Uterus (tissue), 2 donors: ENCODE measurements at regions not wholly inside any gene's neighbourhood (a gene's known extent, or its start where the extent isn't known, plus 50 kb on each side); places are given as distances from the start of the nearest gene placed in this dataset.

Experiments used
- CTCF ChIP-seq, 4 experiments: fragments of 200-600 bp in 2 of 4; fragments of 450-650 bp in 2 of 4; sonication (generic) in 2 of 4; IDR thresholded peaks; one replicate each; pipeline ENCODE4 v1.5.1; 2016 to 2019; ENCODE audit warnings: antibody characterized with exemption in 4 of 4, mild to moderate bottlenecking in 2 of 4, moderate library complexity in 1 of 4
- POLR2A ChIP-seq, 2 donors: fragments of 450-650 bp; IDR thresholded peaks; one replicate each; pipeline ENCODE4 v1.6.1; 2016; ENCODE audit warnings: antibody characterized with exemption in 2 of 2, mild to moderate bottlenecking in 1 of 2, moderate library complexity in 1 of 2

- TF ChIP-seq CTCF (IDR thresholded peaks at IDR 0.05) (no peak), POLR2A (IDR thresholded peaks at IDR 0.05) (no peak)
Observed at GRCh38 chr1:57741521-57741920, 317.7 kb upstream of the DAB1 start.
